H9 (cell line): ENCODE measurements at regions not wholly inside any gene's neighbourhood (a gene's known extent, or its start where the extent isn't known, plus 50 kb on each side); places are given as distances from the start of the nearest gene placed in this dataset.

Experiments
- DNase-seq: peaks from one replicate; pipeline ENCODE4 v3.0.0-alpha.2; 2017
- H2AFZ ChIP-seq: one replicate; pipeline ENCODE4 v1.6.1; 2013; ENCODE audit warnings: mild to moderate bottlenecking, low read length, control low read depth, moderate library complexity
- H2AK5ac ChIP-seq: 2 replicates; pipeline ENCODE4 v1.6.1; 2013; ENCODE audit warnings: low read length, control low read depth, mixed read lengths; ENCODE audit not compliant: insufficient read length
- H2BK120ac ChIP-seq: one replicate; pipeline ENCODE4 v1.6.1; 2013; ENCODE audit warnings: low read depth, mild to moderate bottlenecking, low read length, control low read depth, inconsistent platforms; ENCODE audit not compliant: poor library complexity, severe bottlenecking
- H2BK12ac ChIP-seq: 2 replicates; pipeline ENCODE4 v1.6.1; 2013; ENCODE audit warnings: low read length, control low read depth, mixed read lengths, low read depth; ENCODE audit not compliant: insufficient read length
- H2BK15ac ChIP-seq: 2 replicates; pipeline ENCODE4 v1.6.1; 2013; ENCODE audit warnings: low read depth, low read length, control low read depth
- H2BK20ac ChIP-seq: one replicate; pipeline ENCODE4 v1.6.1; 2013; ENCODE audit warnings: low read depth, mild to moderate bottlenecking, low read length, control low read depth, inconsistent platforms; ENCODE audit not compliant: poor library complexity, severe bottlenecking
- H2BK5ac ChIP-seq: 2 replicates; pipeline ENCODE4 v1.6.1; 2013; ENCODE audit warnings: low read length, control low read depth, mixed read lengths; ENCODE audit not compliant: insufficient read length
- H3K14ac ChIP-seq: 2 replicates; pipeline ENCODE4 v1.6.1; 2013; ENCODE audit warnings: low read length, control low read depth; ENCODE audit not compliant: insufficient read depth
- H3K18ac ChIP-seq: 2 replicates; pipeline ENCODE4 v1.6.1; 2013; ENCODE audit warnings: low read depth, mild to moderate bottlenecking, mixed read lengths, low read length, control low read depth; ENCODE audit not compliant: insufficient read length
- H3K23ac ChIP-seq: 2 replicates; pipeline ENCODE4 v1.6.1; 2013; ENCODE audit warnings: low read length, control low read depth, mixed read lengths, low read depth; ENCODE audit not compliant: insufficient read length
- H3K23me2 ChIP-seq: 2 replicates; pipeline ENCODE4 v1.6.1; 2013; ENCODE audit warnings: low read depth, mild to moderate bottlenecking, mixed read lengths, low read length, control low read depth; ENCODE audit not compliant: insufficient read length, poor library complexity, severe bottlenecking
- H3K27ac ChIP-seq: 2 replicates; pipeline ENCODE4 v1.5.1; 2013; ENCODE audit warnings: low read length, control low read depth, mixed read lengths, low read depth; ENCODE audit not compliant: insufficient read length
- H3K27me3 ChIP-seq: 2 replicates; pipeline ENCODE4 v1.6.1; 2013; ENCODE audit warnings: low read length, control low read depth, inconsistent platforms; ENCODE audit not compliant: insufficient read depth
- H3K4ac ChIP-seq: 2 replicates; pipeline ENCODE4 v1.6.1; 2013; ENCODE audit warnings: low read depth, mild to moderate bottlenecking, control low read depth, inconsistent platforms, low read length, moderate library complexity
- H3K4me1 ChIP-seq: 2 replicates; pipeline ENCODE4 v1.6.1; 2013; ENCODE audit warnings: low read length, control low read depth, inconsistent platforms; ENCODE audit not compliant: insufficient read depth
- H3K4me2 ChIP-seq: 2 replicates; pipeline ENCODE4 v1.6.1; 2013; ENCODE audit warnings: low read length, control low read depth, mixed read lengths; ENCODE audit not compliant: insufficient read length, insufficient read depth
- H3K56ac ChIP-seq: 2 replicates; pipeline ENCODE4 v1.6.1; 2013; ENCODE audit warnings: low read depth, mild to moderate bottlenecking, mixed read lengths, low read length, control low read depth; ENCODE audit not compliant: insufficient read length
- H3K79me1 ChIP-seq: 2 replicates; pipeline ENCODE4 v1.6.1; 2013; ENCODE audit warnings: low read depth, mild to moderate bottlenecking, moderate library complexity, low read length, control low read depth, inconsistent platforms; ENCODE audit not compliant: insufficient read depth, poor library complexity, severe bottlenecking
- H3K79me2 ChIP-seq: 2 replicates; pipeline ENCODE4 v1.6.1; 2013; ENCODE audit warnings: low read length, control low read depth, inconsistent platforms; ENCODE audit not compliant: insufficient read depth
- H3K9ac ChIP-seq: 2 replicates; pipeline ENCODE4 v1.6.1; 2013; ENCODE audit warnings: low read length, control low read depth, mixed read lengths; ENCODE audit not compliant: insufficient read length; ENCODE audit errors: extremely low read depth
- H3K9me3 ChIP-seq: one replicate; pipeline ENCODE4 v1.6.1; 2013; ENCODE audit warnings: low read depth, low read length, inconsistent platforms; ENCODE audit not compliant: control insufficient read depth
- H3T11ph ChIP-seq: one replicate; pipeline ENCODE4 v1.6.1; 2013; ENCODE audit warnings: mild to moderate bottlenecking, low read length, control low read depth, inconsistent platforms
- H4K20me1 ChIP-seq: one replicate; pipeline ENCODE4 v1.6.1; 2013; ENCODE audit not compliant: control insufficient read depth, insufficient read length, insufficient read depth
- H4K5ac ChIP-seq: 2 replicates; pipeline ENCODE4 v1.6.1; 2013; ENCODE audit warnings: low read depth, mild to moderate bottlenecking, mixed read lengths, low read length, control low read depth; ENCODE audit not compliant: insufficient read length
- H4K8ac ChIP-seq: replicated peaks from 2 replicates; pipeline ENCODE4 v1.6.1; 2013; ENCODE audit warnings: low read length, control low read depth, mixed read lengths, low read depth; ENCODE audit not compliant: insufficient read length
- H4K91ac ChIP-seq: 2 replicates; pipeline ENCODE4 v1.6.1; 2013; ENCODE audit warnings: low read depth, mild to moderate bottlenecking, moderate library complexity, mixed read lengths, low read length, control low read depth; ENCODE audit not compliant: insufficient read length
- H3K27ac Mint-ChIP-seq, 3 experiments: 2 replicates in 2 of 3; 3 replicates in 1 of 3; pipeline ENCODE4 v1.8.0; 2020 to 2021; ENCODE audit warnings: mixed read lengths in 3 of 3, mild to moderate bottlenecking in 1 of 3, moderate library complexity in 1 of 3
- H3K27me3 Mint-ChIP-seq: 2 replicates; pipeline ENCODE4 v1.8.0; 2021; ENCODE audit warnings: low read depth, mild to moderate bottlenecking, moderate library complexity, mixed read lengths
- H3K36me3 Mint-ChIP-seq, 3 experiments: 2 replicates in 2 of 3; 3 replicates in 1 of 3; pipeline ENCODE4 v1.8.0; 2020 to 2021; ENCODE audit warnings: low read depth in 3 of 3, mixed read lengths in 3 of 3; ENCODE audit not compliant: insufficient read depth in 1 of 3
- H3K4me1 Mint-ChIP-seq, 2 experiments: 2 replicates each; pipeline ENCODE4 v1.8.0; 2020; ENCODE audit warnings: mixed read lengths in 2 of 2
- H3K4me3 Mint-ChIP-seq, 2 experiments: 2 replicates in 1 of 2; 3 replicates in 1 of 2; pipeline ENCODE4 v1.8.0; 2020 to 2021; ENCODE audit warnings: mild to moderate bottlenecking in 2 of 2, mixed read lengths in 2 of 2, moderate library complexity in 1 of 2
- H3K9me3 Mint-ChIP-seq, 2 experiments: 2 replicates in 1 of 2; 3 replicates in 1 of 2; pipeline ENCODE4 v1.8.0; 2020; ENCODE audit warnings: mild to moderate bottlenecking in 2 of 2, mixed read lengths in 2 of 2, moderate library complexity in 1 of 2
- WGBS: extraction: QIAGEN DNeasy Blood & Tissue Kit; methylation state at CpG from one replicate; pipeline ENCODE4 v1.1.7; 2013; ENCODE audit warnings: missing lambda C conversion rate, low lambda C conversion rate, mixed read lengths; ENCODE audit not compliant: insufficient read length; ENCODE audit errors: extremely low coverage; 5-methylcytosine and 5-hydroxymethylcytosine counted together
- TF ChIP-seq, protein P1 (sequence below): fragments of 200-600 bp; sonication (generic); conservative IDR thresholded peaks from 3 replicates; pipeline ENCODE4 v1.8.0; 2021; ENCODE audit warnings: antibody characterized with exemption, mild to moderate bottlenecking

DNA sequence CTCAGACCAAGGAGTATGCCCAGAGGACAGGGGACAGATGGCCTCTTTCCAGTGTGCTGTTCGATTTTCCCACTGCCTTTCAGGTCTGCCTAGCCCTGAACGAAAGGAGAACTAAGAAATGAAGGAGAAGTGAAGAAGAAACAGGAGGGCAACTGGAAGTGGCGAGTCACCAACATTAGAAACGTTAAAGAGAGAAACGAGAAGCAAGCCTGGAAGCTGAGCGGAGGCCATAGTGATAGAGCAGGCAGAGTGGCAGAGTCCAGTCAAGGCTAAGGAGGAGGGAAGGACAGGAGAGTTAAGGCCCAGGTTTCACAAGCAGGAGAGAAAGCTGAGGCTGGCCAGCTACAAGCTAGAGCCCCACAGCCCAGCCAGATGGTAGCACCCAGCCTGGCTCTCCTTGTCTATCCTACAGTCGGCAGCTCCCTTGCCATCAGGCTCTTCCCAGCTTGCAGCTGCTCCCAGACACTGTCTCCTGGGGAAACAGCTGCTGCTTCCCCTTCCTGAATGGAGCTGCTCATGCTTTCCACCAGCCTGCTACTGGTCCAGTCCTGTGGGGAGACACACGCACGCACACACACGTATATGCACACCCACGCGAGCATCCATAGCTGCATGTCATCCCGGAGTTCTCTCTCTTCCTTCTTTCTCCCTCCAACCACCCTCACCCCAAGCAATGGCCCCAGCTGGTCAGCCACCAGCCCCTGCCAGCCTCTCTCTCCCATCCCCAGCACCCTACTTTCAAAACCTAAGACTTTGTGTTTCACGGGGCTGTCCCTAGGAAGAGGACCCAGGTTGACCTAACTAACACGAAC is 139.7 kb upstream of the CCND2 start:
- H3K9me3 ChIP-seq: no peaks in the 10 kb centered on the region
- Mint-ChIP-seq H3K4me1 (peaks cover 50 to 54% of the 10 kb centered on the region in 2 experiments), H3K27ac (peak overlapping the region; percentile 88 to 99 (median 97)), H3K36me3 (no peaks in the 10 kb centered on the region), H3K4me3 (peak overlapping the region; percentile 48 to 62), H3K27me3 (no peaks in the 10 kb centered on the region), H3K9me3 (peaks cover 0 to 1% of the 10 kb centered on the region in 2 experiments; a peak in 1 of 5 replicates)
- H2BK120ac ChIP-seq: no peak overlapping the region
- no peak overlapping the region for H4K8ac ChIP-seq
- no peak overlapping the region for H3K9ac ChIP-seq
- H3T11ph ChIP-seq: no peak overlapping the region
- no peak overlapping the region for H4K5ac ChIP-seq
- peak overlapping the region; percentile 2 for H4K91ac ChIP-seq
- peak overlapping the region; percentile 2 for H2BK12ac ChIP-seq
- no peak overlapping the region for H3K56ac ChIP-seq
- H3K4me2 ChIP-seq: peak overlapping the region; percentile 50
- TF ChIP-seq, protein P1, sequence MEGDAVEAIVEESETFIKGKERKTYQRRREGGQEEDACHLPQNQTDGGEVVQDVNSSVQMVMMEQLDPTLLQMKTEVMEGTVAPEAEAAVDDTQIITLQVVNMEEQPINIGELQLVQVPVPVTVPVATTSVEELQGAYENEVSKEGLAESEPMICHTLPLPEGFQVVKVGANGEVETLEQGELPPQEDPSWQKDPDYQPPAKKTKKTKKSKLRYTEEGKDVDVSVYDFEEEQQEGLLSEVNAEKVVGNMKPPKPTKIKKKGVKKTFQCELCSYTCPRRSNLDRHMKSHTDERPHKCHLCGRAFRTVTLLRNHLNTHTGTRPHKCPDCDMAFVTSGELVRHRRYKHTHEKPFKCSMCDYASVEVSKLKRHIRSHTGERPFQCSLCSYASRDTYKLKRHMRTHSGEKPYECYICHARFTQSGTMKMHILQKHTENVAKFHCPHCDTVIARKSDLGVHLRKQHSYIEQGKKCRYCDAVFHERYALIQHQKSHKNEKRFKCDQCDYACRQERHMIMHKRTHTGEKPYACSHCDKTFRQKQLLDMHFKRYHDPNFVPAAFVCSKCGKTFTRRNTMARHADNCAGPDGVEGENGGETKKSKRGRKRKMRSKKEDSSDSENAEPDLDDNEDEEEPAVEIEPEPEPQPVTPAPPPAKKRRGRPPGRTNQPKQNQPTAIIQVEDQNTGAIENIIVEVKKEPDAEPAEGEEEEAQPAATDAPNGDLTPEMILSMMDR: no peak
- peaks cover 18% of the 10 kb centered on the region; the same call in 1 of the 2 replicates for H3K4me1 ChIP-seq
- H3K18ac ChIP-seq: peak overlapping the region; percentile 55
- H4K20me1 ChIP-seq: no peaks in the 10 kb centered on the region
- no peak overlapping the region for H2BK5ac ChIP-seq
- DNase-seq: peak; percentile 73
- H2AFZ ChIP-seq: no peak overlapping the region
- peaks cover 4% of the 10 kb centered on the region for H3K23me2 ChIP-seq
- no peak overlapping the region for H2BK15ac ChIP-seq
- no peak overlapping the region for H3K23ac ChIP-seq
- no peak overlapping the region for H2BK20ac ChIP-seq
- no peaks in the 10 kb centered on the region for H3K79me1 ChIP-seq
- WGBS: no CpG with 5 or more reads among the region's 15 CpGs
- H3K27ac ChIP-seq: peak overlapping the region; percentile 5
- no peak overlapping the region for H3K4ac ChIP-seq
- peak overlapping the region; percentile 64 for H3K14ac ChIP-seq
- no peak overlapping the region for H2AK5ac ChIP-seq
- no peaks in the 10 kb centered on the region for H3K79me2 ChIP-seq
- no peaks in the 10 kb centered on the region for H3K27me3 ChIP-seq
